CD4-positive, alpha-beta T cell treated with Interleukin-10 for 1 hour (primary cell): ENCODE measurements at regions not wholly inside any gene's neighbourhood (a gene's known extent, or its start where the extent isn't known, plus 50 kb on each side); places are given as distances from the start of the nearest gene placed in this dataset.

Source experiments
- DNase-seq: peaks from one replicate; pipeline ENCODE4 v3.0.0-alpha.2; 2020

GRCh38 chr5:18117968-18118367 is 483.7 kb downstream of the TAF11L14 start:
- no peak for DNase-seq

DNA sequence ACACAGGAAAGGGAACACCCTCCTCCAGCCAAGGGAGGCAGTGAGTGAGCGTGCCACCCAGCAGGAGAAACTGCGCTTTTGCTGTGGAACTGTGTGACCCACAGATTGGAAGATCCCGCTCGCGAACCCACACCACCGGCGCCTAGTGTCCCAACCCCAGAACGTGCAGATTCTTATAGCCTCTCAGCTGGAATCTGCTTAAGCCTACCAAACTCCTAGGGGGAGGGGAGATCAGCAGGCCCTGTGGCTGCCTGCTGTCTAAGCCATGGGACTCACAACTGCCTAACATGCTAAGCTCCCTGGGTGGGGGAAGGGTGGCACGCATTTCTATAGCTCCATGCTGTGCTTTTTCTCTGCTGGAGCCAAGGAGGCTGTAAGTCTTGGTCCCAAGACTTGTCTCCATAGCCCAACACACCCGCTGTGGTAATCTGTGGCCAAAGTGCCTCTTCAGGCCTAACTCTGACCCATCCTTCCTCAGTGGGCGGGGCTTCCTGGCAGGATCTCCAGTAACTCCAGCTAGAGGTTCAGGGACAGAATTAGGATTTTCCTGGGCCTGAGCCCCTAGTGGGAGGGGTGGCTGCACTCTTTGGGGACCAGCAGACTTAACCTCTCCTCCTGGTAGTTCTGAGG is 485.0 kb downstream of the TAF11L14 start:
- DNase-seq, result no peak

GRCh38 chr5:18141222-18141621 is 507.0 kb downstream of the TAF11L14 start:
- no peak for DNase-seq

- no peak for DNase-seq
Observed at GRCh38 chr5:18142831-18143230, 508.6 kb downstream of the TAF11L14 start.

DNA sequence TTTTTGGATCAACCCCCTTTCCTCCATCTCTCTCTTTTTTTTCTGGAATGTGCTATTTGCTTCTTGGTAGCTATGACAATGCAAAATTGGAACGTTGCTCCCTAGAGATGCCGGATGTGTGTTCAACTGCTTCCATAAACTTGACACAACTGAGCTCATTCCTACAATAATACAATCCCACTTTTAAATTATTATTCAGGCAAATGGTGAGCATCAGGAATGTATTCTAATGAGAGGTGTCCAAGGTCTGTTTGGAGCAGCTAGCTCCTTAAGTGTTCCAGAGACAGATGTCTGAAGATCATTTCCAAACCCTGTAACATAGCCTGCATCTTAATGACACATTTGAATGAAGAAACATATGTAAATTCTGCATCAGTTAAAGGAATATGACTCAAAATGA is 518.4 kb downstream of the TAF11L14 start:
- DNase-seq, result no peak

GRCh38 chr5:18158166-18158565 is 523.9 kb downstream of the TAF11L14 start:
- DNase-seq, result no peak

- DNase-seq, result no peak
Observed at GRCh38 chr5:18159331-18159730, 525.1 kb downstream of the TAF11L14 start.

DNA sequence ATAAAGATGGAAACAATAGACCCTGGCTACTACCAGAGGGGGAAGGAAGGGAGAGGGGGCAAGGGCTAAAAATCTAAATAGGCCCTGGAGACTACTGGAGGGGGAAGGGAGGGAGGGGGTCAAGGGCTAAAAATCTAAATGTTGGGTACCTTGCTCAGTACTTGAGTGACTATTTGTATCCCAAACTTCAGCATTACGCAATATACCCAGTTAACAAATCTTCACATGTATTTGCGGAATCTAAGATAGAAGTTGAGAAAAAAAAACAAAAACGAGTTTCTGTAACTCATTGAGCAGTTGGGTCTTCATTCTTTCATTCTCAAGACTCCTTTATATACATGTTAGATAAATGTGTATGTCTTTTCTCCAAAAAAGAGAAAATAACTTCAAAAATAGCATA is 537.4 kb downstream of the TAF11L14 start:
- DNase-seq, result no peak

DNA sequence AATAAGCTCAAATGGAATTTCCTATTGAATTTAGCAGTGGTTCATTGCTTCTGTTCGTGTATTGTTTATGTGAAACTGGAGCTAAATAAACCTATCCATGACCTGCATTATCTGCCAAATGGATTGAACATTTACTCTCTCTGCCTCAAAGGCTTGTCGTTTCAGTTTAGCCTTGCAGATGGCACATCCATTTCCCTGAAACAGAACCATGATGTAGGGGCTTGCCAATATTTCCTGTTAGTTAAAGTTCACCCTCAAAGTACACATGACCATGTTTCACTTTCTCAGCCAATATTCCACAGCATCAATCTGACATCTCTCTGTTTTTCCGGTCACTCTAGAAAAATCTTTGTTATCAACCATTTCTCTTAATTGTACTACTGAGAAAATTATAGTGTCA is 545.3 kb downstream of the TAF11L14 start:
- no peak for DNase-seq

GRCh38 chr5:18181575-18181974 is 547.3 kb downstream of the TAF11L14 start:
- no peak for DNase-seq

DNA sequence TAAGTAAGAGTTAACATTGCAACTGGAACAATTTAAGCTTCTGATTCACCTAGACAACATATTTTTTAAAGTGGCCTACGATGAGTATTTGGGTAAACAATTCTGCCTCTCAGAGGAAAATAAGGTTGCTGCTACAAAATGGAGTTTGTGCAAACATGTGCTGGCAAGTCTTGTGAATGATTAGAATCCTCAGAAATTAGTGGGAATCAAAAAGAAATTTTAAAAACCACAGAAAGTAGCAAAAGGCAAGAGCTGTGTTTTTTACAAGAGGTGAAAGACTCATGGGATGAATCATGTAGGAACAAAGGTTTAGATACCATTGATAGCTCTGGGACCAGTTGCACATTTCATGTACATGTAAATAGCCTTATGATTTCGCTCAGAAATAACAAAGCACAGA is 561.6 kb downstream of the TAF11L14 start:
- DNase-seq, result no peak

- no peak for DNase-seq
Observed at GRCh38 chr5:18197734-18198133, 563.5 kb downstream of the TAF11L14 start.

DNA sequence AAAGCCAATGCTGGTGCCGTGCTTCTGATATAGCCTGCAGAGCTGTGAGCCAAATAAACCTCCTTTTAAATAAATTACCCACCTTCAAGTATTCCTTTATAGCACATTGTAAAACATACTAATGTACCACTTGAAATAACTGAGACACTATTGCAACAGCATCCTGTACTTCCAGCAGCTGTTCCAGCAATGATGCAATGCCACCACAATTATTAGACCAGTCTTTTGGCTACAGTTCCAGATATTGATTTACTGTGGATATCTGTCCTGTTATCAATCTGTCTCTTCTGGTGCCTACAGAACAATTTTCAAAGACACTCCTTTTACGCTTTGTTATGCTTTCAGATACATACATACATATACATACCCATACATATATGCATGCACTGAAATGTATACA is 567.9 kb downstream of the TAF11L14 start:
- DNase-seq, result no peak

DNA sequence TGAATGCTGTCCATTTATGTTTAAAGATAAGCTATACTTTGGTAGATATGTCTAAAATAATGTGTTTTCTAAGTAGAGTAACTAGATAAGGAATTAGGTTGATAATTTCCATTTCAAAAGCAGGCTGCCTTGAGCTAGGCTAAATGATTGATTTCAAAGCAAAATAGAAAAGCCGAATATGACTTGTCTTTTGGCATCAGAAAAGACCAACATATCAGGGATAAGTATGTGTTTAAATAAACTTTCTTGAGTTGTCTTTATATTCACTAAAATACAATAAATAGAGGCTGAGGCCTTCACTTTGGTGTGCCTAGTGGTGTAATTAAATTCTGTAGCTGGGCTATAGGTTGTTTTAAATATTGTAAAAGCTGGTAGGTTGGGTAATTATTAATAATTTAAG is 569.0 kb downstream of the TAF11L14 start:
- DNase-seq, result no peak

- no peak for DNase-seq
Observed at GRCh38 chr5:18213666-18214065, 579.4 kb downstream of the TAF11L14 start.

DNA sequence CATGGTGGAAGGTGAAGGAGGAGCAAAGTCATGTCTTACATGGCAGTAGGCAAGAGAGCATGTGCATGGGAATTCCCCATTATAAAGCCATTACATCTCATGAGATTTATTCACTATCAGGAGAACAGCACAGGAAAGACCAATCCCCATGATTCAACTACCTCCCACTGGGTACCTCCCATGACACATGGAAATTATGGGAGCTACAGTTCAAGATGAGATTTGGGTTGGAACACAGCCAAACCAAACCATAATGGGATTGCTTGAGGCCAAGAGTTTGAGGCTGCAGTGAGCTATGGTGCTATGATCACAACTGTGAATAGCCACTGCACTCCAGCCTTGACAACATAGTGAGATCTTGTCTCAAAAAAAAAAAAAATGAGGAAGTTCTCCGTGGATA is 581.8 kb downstream of the TAF11L14 start:
- no peak for DNase-seq

GRCh38 chr5:18216729-18217128 is 582.5 kb downstream of the TAF11L14 start:
- no peak for DNase-seq

- no peak for DNase-seq
Observed at GRCh38 chr5:18219241-18219640, 585.0 kb downstream of the TAF11L14 start.

DNA sequence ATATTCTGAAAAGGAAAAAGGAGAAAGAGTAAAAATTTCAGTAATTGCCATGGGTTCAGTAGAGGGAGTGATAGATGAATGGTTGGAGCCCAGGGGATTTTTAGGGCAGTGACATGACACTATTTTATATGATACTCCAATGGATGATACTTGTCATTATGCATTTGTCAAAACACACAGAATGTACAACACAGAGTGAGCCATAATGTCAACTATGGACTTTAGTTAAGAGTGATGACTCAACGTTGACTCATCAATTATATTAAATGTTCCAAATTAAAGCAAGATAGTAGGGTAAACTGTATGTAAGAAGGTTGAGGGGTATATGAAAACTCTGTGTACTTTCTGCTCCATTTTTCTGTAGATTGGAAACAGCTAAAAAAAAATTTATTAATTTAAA is 586.4 kb downstream of the TAF11L14 start:
- no peak for DNase-seq

GRCh38 chr5:18236386-18236785 is 602.1 kb downstream of the TAF11L14 start:
- no peak for DNase-seq

- DNase-seq, result no peak
Observed at GRCh38 chr5:18238321-18238720, 604.1 kb downstream of the TAF11L14 start.

GRCh38 chr5:18240971-18241370 is 606.7 kb downstream of the TAF11L14 start:
- no peak for DNase-seq

DNA sequence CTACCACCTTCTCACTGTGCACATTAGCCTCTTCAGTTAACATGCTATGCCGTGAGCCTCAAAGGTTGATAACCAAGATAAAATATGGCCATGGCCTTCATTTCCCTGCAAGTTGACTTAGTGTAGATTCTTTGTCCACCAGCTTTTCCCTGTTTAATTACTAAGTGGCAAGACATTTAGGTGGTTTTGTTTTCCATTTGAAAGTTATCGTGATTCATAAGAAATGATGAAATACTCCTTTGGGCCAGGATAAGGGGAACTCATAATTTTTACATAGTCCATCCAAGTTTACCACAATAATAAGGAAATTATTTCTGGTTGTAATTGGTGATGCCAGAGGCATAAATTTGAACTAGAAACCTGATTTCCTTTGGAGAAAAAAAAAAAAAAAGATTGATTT is 609.6 kb downstream of the TAF11L14 start:
- no peak for DNase-seq

DNA sequence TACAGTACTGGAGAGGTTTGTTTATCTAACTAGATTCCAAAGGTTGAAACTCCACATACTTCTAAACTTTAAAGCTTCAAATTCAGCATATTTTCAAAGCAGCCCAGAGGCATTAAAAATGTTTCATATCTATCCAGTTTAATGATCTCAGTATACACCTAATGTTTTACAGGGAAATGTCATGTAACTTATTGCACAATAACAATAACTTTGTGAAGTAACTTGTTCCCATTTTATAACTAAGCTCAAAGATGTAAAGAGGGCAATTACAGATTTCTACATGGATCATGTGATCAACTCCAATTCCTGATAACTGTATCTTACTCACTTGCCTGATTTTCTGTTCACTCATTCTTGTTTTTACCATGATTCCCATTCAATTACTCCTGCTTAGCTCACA is 610.0 kb downstream of the TAF11L14 start:
- DNase-seq, result no peak

GRCh38 chr5:18252559-18252958 is 618.3 kb downstream of the TAF11L14 start:
- no peak for DNase-seq
